GM10248 (cell line): ENCODE measurements at regions not wholly inside any gene's neighbourhood (a gene's known extent, or its start where the extent isn't known, plus 50 kb on each side); places are given as distances from the start of the nearest gene placed in this dataset.

Experiments
- CTCF ChIA-PET: fragments of 300-600 bp; sonication (Branson Sonifier 250); formaldehyde crosslinking; extraction: SDS; loops from one replicate; lab custom pipeline; 2021; ENCODE audit warnings: antibody characterized with exemption; lab: Yijun Ruan, JAX
- POLR2A ChIA-PET: fragments of 350-650 bp; sonication (Branson Sonifier 250); formaldehyde crosslinking; extraction: SDS; loops from one replicate; lab custom pipeline; 2020; ENCODE audit warnings: antibody characterized with exemption; lab: Yijun Ruan, JAX
- DNase-seq: peaks from one replicate; pipeline ENCODE4 v3.0.0; 2012; ENCODE audit errors: extremely low spot score
- CTCF ChIP-seq: IDR thresholded peaks from 2 replicates; pipeline ENCODE4 v1.5.1; 2012; ENCODE audit warnings: mild to moderate bottlenecking, low read depth; ENCODE audit errors: extremely low read depth, missing control alignments, control extremely low read depth

- POLR2A ChIA-PET = no interaction called here
- TF ChIP-seq CTCF = no peak
- DNase-seq = no peak
- CTCF ChIA-PET = no interaction called here
Observed at GRCh38 chr10:128995676-128996075, 471.4 kb upstream of the MGMT start.

- TF ChIP-seq CTCF = no peak
- CTCF ChIA-PET = no interaction called here
- no peak for DNase-seq
- POLR2A ChIA-PET = no interaction called here
Observed at GRCh38 chr10:128996092-128996491, 470.9 kb upstream of the MGMT start.

- no peak for DNase-seq
- POLR2A ChIA-PET = no interaction called here
- no peak for TF ChIP-seq CTCF
- CTCF ChIA-PET = no interaction called here
Observed at GRCh38 chr10:128998101-128998805, 468.8 kb upstream of the MGMT start.

- ChIA-PET POLR2A (no interaction called here), CTCF (interaction anchor here (1.4 to 1.9 kb wide), 2 partner anchors 9 to 11 kb away, joined by 4 to 6 read pairs; no protein-coding TSS in a partner anchor)
- no peak for DNase-seq
- no peak for TF ChIP-seq CTCF
Observed at GRCh38 chr10:129004398-129004797, 462.6 kb upstream of the MGMT start.

GRCh38 chr10:129005080-129005479, 462.0 kb upstream of the MGMT start:
- CTCF ChIA-PET = interaction anchor here (1.9 kb wide), 1 partner anchor 12 kb away, joined by 6 read pairs; no protein-coding TSS in a partner anchor
- no peak for TF ChIP-seq CTCF
- POLR2A ChIA-PET = no interaction called here
- DNase-seq = no peak

- TF ChIP-seq CTCF = no peak
- CTCF ChIA-PET = no interaction called here
- POLR2A ChIA-PET = no interaction called here
- DNase-seq = no peak
Observed at GRCh38 chr10:129005804-129006203, 461.2 kb upstream of the MGMT start.
